DOHH2 (cell line): ENCODE measurements at regions not wholly inside any gene's neighbourhood (a gene's known extent, or its start where the extent isn't known, plus 50 kb on each side); places are given as distances from the start of the nearest gene placed in this dataset.

Experiments
- EZH2phosphoT487 ChIP-seq: fragments of 200-600 bp; sonication (generic); IDR thresholded peaks from 2 replicates; pipeline ENCODE4 v1.6.1; 2017; ENCODE audit warnings: borderline replicate concordance, mild to moderate bottlenecking, antibody characterized with exemption, low read length, moderate library complexity, mixed read lengths
- TF ChIP-seq, protein P1 (sequence below): fragments of 200-600 bp; sonication (generic); IDR thresholded peaks from one replicate; pipeline ENCODE4 v1.5.1; 2014; ENCODE audit warnings: antibody characterized with exemption, mild to moderate bottlenecking, low read depth, low read length; ENCODE audit not compliant: poor library complexity, severe bottlenecking

DNA sequence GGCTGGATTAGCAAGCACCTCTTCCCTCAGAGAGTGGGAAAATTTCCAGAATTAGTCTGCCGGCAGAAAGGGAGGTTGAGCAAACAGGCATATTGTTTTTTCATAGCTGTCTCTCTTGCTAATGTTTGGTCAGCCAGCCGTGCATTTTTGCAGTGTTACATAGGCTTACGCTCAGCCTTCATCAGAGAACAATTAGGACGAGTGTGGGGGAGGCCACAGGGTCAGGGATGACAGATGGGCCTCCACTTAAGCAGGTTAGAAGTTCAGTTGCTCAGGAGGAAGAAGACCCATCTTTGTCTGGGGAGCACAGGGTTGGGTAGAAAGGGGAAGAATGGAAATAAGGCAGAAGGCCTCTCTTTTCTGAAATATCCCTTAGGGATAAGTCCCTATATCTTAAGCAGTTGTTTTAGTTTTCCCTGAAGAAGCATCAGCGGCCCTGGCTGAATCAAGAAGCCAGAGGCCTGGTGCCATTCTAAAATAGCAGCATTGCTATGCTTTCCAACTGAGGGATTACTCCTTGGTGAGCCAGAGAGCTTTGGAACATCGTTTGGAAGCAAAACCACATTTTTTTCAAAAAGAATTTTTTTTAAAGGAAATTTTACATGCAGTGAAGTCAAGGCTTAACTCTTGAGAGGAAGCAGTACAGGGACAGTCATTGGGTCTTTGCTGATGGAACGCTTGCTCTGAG, 118.8 kb downstream of the SMIM20 start:
- TF ChIP-seq, protein P1, sequence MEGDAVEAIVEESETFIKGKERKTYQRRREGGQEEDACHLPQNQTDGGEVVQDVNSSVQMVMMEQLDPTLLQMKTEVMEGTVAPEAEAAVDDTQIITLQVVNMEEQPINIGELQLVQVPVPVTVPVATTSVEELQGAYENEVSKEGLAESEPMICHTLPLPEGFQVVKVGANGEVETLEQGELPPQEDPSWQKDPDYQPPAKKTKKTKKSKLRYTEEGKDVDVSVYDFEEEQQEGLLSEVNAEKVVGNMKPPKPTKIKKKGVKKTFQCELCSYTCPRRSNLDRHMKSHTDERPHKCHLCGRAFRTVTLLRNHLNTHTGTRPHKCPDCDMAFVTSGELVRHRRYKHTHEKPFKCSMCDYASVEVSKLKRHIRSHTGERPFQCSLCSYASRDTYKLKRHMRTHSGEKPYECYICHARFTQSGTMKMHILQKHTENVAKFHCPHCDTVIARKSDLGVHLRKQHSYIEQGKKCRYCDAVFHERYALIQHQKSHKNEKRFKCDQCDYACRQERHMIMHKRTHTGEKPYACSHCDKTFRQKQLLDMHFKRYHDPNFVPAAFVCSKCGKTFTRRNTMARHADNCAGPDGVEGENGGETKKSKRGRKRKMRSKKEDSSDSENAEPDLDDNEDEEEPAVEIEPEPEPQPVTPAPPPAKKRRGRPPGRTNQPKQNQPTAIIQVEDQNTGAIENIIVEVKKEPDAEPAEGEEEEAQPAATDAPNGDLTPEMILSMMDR = no peak
- TF ChIP-seq EZH2phosphoT487 = no peak
